ENCODE measurements at regions not wholly inside any gene's neighbourhood (a gene's known extent, or its start where the extent isn't known, plus 50 kb on each side); places are given as distances from the start of the nearest gene placed in this dataset.

DNA sequence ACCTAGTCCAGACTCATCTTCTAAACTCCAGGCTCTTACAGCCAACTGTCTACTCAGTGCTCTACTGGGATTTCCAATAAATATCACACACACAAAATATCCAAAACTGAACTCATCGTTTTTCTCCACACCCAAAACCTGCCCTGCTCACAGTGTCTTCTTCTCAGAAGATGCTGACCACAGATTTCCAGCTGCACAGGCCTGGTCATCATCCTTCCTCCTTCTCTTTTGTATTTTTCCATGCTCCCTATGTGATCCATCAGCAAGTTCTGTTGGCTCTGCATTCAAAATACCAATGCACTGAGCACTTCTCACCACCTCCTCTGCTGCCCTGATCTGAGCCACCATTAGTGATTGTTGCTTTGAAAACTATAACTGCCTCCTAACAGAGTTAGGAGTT, 159.5 kb upstream of the KAZN start:
- no peak for ATAC-seq (replicated peaks in 1 of 4)
- Histone ChIP-seq H3K36me3 (ENCODE audit: control insufficient read depth in 2 of 2, extremely low read depth in 1 of 2, insufficient read depth in 1 of 2, low read length in 1 of 2) (no peaks in the 10 kb centered on the region), H3K27me3 (replicated peaks in 1 of 2; ENCODE audit: control insufficient read depth in 2 of 2, extremely low read depth in 1 of 2, insufficient read depth in 2 of 2, low read length in 1 of 2) (peaks cover 0 to 2% of the 10 kb centered on the region in 2 experiments), H3K4me3 (ENCODE audit: control insufficient read depth in 1 of 2, extremely low read depth in 1 of 2, low read length in 1 of 2) (no peak overlapping the region), H3K27ac (ENCODE audit: low read length) (no peak overlapping the region), H3K9me3 (no peaks in the 10 kb centered on the region), H3K4me1 (ENCODE audit: control insufficient read depth in 1 of 2, extremely low read depth in 1 of 2, insufficient read depth in 2 of 2, low read length in 2 of 2) (no peaks in the 10 kb centered on the region)
- Mint-ChIP-seq H3K4me3 (no peak overlapping the region), H3K4me1 (no peaks in the 10 kb centered on the region), H3K27ac (no peak overlapping the region), H3K27me3 (no peaks in the 10 kb centered on the region), H3K36me3 (no peaks in the 10 kb centered on the region), H3K9me3 (no peaks in the 10 kb centered on the region)
- WGBS (ENCODE audit: insufficient coverage), result 77% methylated on average over 1 of the region's 1 CpG
- DNase-seq, result no peak
- CTCF ChIA-PET, result no interaction called here
- POLR2A ChIA-PET, result no interaction called here

DNA sequence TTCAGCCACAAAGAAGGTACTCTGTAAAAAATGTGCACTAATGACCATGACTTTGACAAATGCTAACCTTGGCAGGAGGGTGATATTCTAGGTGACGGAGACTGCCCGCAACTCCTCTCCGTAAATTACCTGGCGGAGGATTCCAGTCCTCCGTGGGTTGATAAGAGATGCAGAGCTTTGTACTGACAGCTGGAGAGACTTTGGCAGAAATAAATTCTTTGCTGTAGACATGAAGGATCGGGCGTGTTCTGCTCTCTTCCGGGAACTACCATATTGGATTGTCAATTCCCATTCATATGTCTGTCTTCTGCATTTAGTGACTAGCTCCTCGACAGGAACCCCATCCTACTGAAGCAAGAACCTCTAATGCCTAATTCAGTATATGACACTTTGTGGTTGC, 158.3 kb upstream of the KAZN start:
- H3K4me3 ChIP-seq (ENCODE audit: control insufficient read depth in 1 of 2, extremely low read depth in 1 of 2, low read length in 1 of 2), result no peak overlapping the region
- no peaks in the 10 kb centered on the region for H3K4me1 Mint-ChIP-seq
- H3K9me3 ChIP-seq, result no peaks in the 10 kb centered on the region
- no peak overlapping the region for H3K27ac ChIP-seq (ENCODE audit: low read length)
- H3K4me3 Mint-ChIP-seq, result no peak overlapping the region
- ChIA-PET CTCF (no interaction called here), POLR2A (no interaction called here)
- no peak overlapping the region for H3K27ac Mint-ChIP-seq
- no peaks in the 10 kb centered on the region for H3K36me3 ChIP-seq (ENCODE audit: control insufficient read depth in 2 of 2, extremely low read depth in 1 of 2, insufficient read depth in 1 of 2, low read length in 1 of 2)
- no peak for ATAC-seq (replicated peaks in 1 of 4)
- 96% methylated on average over 5 of the region's 9 CpGs for WGBS (ENCODE audit: insufficient coverage)
- no peaks in the 10 kb centered on the region for H3K9me3 Mint-ChIP-seq
- no peaks in the 10 kb centered on the region for H3K36me3 Mint-ChIP-seq
- H3K4me1 ChIP-seq (ENCODE audit: control insufficient read depth in 1 of 2, extremely low read depth in 1 of 2, insufficient read depth in 2 of 2, low read length in 2 of 2), result no peaks in the 10 kb centered on the region
- peaks cover 0 to 3% of the 10 kb centered on the region in 2 donors for H3K27me3 Mint-ChIP-seq
- no peak for DNase-seq
- peaks cover 0 to 4% of the 10 kb centered on the region in 2 experiments for H3K27me3 ChIP-seq (replicated peaks in 1 of 2; ENCODE audit: control insufficient read depth in 2 of 2, extremely low read depth in 1 of 2, insufficient read depth in 2 of 2, low read length in 1 of 2)

DNA sequence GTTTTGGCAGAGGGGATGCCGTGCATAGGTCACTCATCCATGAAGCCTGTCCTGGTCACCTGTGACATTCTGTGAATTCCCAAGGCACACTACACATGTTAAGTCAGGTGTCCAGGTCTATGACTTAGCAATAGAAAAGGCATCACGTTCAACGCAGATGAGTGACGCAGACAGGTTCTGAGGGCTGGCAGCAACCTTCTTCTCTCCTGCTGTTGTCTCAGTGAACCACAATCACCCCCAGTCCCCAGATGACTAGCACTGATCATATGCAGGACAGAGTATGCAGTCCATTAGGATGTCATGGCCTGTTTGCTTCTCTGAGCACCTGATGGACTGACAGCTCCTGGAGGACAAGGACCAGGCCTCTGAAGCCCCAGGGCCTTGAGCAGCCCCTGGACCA, 157.8 kb upstream of the KAZN start:
- Mint-ChIP-seq H3K9me3 (no peaks in the 10 kb centered on the region), H3K4me1 (no peaks in the 10 kb centered on the region), H3K4me3 (no peak overlapping the region), H3K27me3 (peaks cover 0 to 5% of the 10 kb centered on the region in 2 donors), H3K27ac (no peak overlapping the region), H3K36me3 (no peaks in the 10 kb centered on the region)
- DNase-seq (no peak), ATAC-seq (replicated peaks in 1 of 4) (no peak)
- ChIA-PET CTCF (no interaction called here), POLR2A (no interaction called here)
- no peaks in the 10 kb centered on the region for H3K4me1 ChIP-seq (ENCODE audit: control insufficient read depth in 1 of 2, extremely low read depth in 1 of 2, insufficient read depth in 2 of 2, low read length in 2 of 2)
- no peaks in the 10 kb centered on the region for H3K9me3 ChIP-seq
- H3K27me3 ChIP-seq (replicated peaks in 1 of 2; ENCODE audit: control insufficient read depth in 2 of 2, extremely low read depth in 1 of 2, insufficient read depth in 2 of 2, low read length in 1 of 2), result peaks cover 0 to 8% of the 10 kb centered on the region in 2 experiments
- no peaks in the 10 kb centered on the region for H3K36me3 ChIP-seq (ENCODE audit: control insufficient read depth in 2 of 2, extremely low read depth in 1 of 2, insufficient read depth in 1 of 2, low read length in 1 of 2)
- WGBS (ENCODE audit: insufficient coverage), result 14% methylated on average over 1 of the region's 4 CpGs
- no peak overlapping the region for H3K27ac ChIP-seq (ENCODE audit: low read length)
- no peak overlapping the region for H3K4me3 ChIP-seq (ENCODE audit: control insufficient read depth in 1 of 2, extremely low read depth in 1 of 2, low read length in 1 of 2)

DNA sequence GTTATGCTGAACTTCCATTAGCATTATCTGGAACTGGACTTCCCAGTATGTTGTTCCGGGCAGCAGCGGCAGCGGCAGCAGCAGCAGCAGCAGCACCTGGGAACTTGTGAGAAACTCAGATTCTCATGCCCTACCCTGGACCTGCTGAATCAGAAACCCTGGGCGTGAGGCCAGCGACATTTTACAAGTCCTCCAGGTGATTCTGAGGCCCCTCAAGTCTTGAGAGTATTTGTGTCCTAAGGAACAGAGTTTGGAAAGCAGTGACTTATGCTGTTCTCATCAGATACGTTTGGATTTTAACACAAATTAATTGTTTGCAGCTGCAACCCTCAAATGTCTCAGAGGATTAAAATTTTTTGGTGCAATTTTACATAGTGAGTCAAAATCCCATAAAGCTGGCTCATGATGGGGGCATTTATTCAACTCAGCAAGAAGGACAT, 157.2 kb upstream of the KAZN start:
- peaks cover 0 to 11% of the 10 kb centered on the region in 2 experiments for H3K27me3 ChIP-seq (replicated peaks in 1 of 2; ENCODE audit: control insufficient read depth in 2 of 2, extremely low read depth in 1 of 2, insufficient read depth in 2 of 2, low read length in 1 of 2)

DNA sequence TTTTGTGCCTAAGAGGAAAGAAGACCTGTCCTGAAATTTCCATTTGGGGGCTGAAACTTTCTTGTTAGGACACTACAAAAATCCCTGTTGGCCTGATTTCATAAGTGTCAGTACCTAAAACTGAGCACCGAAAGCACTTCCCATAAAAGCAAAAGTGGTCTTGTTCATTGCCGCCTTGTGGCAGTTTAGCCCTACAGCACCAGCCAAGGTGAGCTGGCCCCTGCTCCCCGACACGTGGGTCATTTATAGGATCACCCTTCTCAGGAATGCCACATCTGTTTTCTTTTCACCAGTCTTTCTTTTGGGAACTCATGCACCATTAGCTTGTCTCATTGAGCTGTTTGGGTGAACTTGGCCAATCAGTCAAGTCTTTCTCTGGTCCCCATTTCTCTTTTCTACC, 155.8 kb upstream of the KAZN start:
- Mint-ChIP-seq H3K4me1 (no peaks in the 10 kb centered on the region), H3K9me3 (no peaks in the 10 kb centered on the region), H3K27ac (no peak overlapping the region), H3K4me3 (no peak overlapping the region), H3K36me3 (no peaks in the 10 kb centered on the region), H3K27me3 (peaks cover 4 to 5% of the 10 kb centered on the region in 2 donors)
- ChIA-PET POLR2A (no interaction called here), CTCF (no interaction called here)
- Histone ChIP-seq H3K27ac (ENCODE audit: low read length) (no peak overlapping the region), H3K4me1 (ENCODE audit: control insufficient read depth in 1 of 2, extremely low read depth in 1 of 2, insufficient read depth in 2 of 2, low read length in 2 of 2) (no peaks in the 10 kb centered on the region), H3K27me3 (replicated peaks in 1 of 2; ENCODE audit: control insufficient read depth in 2 of 2, extremely low read depth in 1 of 2, insufficient read depth in 2 of 2, low read length in 1 of 2) (peaks cover 0 to 13% of the 10 kb centered on the region in 2 experiments), H3K36me3 (ENCODE audit: control insufficient read depth in 2 of 2, extremely low read depth in 1 of 2, insufficient read depth in 1 of 2, low read length in 1 of 2) (no peaks in the 10 kb centered on the region), H3K9me3 (no peaks in the 10 kb centered on the region), H3K4me3 (ENCODE audit: control insufficient read depth in 1 of 2, extremely low read depth in 1 of 2, low read length in 1 of 2) (no peak overlapping the region)
- DNase-seq (no peak), ATAC-seq (replicated peaks in 1 of 4) (no peak)
- 65% methylated on average over 4 of the region's 4 CpGs for whole genome bisulfite sequencing (ENCODE audit: insufficient coverage)

More for the DNA sequence above, 157.2 kb upstream of the KAZN start:
- no peaks in the 10 kb centered on the region for H3K36me3 ChIP-seq (ENCODE audit: control insufficient read depth in 2 of 2, extremely low read depth in 1 of 2, insufficient read depth in 1 of 2, low read length in 1 of 2)
- H3K4me1 ChIP-seq (ENCODE audit: control insufficient read depth in 1 of 2, extremely low read depth in 1 of 2, insufficient read depth in 2 of 2, low read length in 2 of 2), result no peaks in the 10 kb centered on the region
- no peak overlapping the region for H3K4me3 ChIP-seq (ENCODE audit: control insufficient read depth in 1 of 2, extremely low read depth in 1 of 2, low read length in 1 of 2)
- no peak overlapping the region for H3K27ac ChIP-seq (ENCODE audit: low read length)
- H3K27ac Mint-ChIP-seq, result no peak overlapping the region
- WGBS (ENCODE audit: insufficient coverage), result 85% methylated on average over 5 of the region's 6 CpGs
- no peak for DNase-seq
- ChIA-PET POLR2A (no interaction called here), CTCF (no interaction called here)
- ATAC-seq (replicated peaks in 1 of 4), result no peak
- no peaks in the 10 kb centered on the region for H3K36me3 Mint-ChIP-seq
- H3K9me3 ChIP-seq, result no peaks in the 10 kb centered on the region
- H3K4me1 Mint-ChIP-seq, result no peaks in the 10 kb centered on the region
- H3K27me3 Mint-ChIP-seq, result peaks cover under 1 to 5% of the 10 kb centered on the region in 2 donors
- H3K4me3 Mint-ChIP-seq, result no peak overlapping the region
- no peaks in the 10 kb centered on the region for H3K9me3 Mint-ChIP-seq

DNA sequence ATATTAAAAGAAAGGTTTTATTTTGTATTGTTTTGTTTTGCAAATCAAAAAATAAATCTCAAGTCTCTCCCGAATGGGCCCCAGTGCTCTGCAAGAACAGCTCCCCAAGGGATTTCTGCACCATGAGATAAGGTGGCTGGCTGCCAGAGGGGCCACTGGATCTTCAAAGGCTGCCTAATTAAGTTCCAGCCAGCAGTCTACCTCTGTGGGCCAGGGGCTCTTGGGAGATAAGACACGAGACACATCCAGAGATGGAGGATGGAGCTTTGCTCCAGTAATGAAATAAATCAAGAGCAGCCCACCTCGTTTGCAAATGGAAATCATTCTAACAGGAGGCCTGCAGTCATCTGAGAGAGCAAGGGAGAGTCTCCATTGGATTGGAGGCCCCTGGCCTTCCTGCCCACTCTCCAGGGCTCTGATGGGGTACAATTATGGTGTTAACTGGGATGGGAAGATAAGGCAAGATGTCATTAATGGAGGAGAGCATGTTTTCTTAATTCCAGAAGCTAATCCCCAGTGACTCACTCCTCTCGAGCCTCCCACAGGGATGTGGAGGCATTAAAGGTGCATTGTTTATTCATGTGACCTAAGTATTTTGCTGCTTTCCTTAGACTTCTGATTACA, 155.2 kb upstream of the KAZN start:
- Mint-ChIP-seq H3K36me3 (no peaks in the 10 kb centered on the region), H3K4me1 (no peaks in the 10 kb centered on the region), H3K27me3 (peaks cover 5 to 6% of the 10 kb centered on the region in 2 donors), H3K27ac (no peak overlapping the region), H3K9me3 (no peaks in the 10 kb centered on the region), H3K4me3 (no peak overlapping the region)
- WGBS (ENCODE audit: insufficient coverage), result 27% methylated on average over 3 of the region's 4 CpGs
- peaks cover 2 to 13% of the 10 kb centered on the region in 2 experiments for H3K27me3 ChIP-seq (replicated peaks in 1 of 2; ENCODE audit: control insufficient read depth in 2 of 2, extremely low read depth in 1 of 2, insufficient read depth in 2 of 2, low read length in 1 of 2)
- no peak overlapping the region for H3K4me3 ChIP-seq (ENCODE audit: control insufficient read depth in 1 of 2, extremely low read depth in 1 of 2, low read length in 1 of 2)
- no peaks in the 10 kb centered on the region for H3K4me1 ChIP-seq (ENCODE audit: control insufficient read depth in 1 of 2, extremely low read depth in 1 of 2, insufficient read depth in 2 of 2, low read length in 2 of 2)
- POLR2A ChIA-PET, result no interaction called here
- H3K36me3 ChIP-seq (ENCODE audit: control insufficient read depth in 2 of 2, extremely low read depth in 1 of 2, insufficient read depth in 1 of 2, low read length in 1 of 2), result no peaks in the 10 kb centered on the region
- CTCF ChIA-PET, result no interaction called here
- DNase-seq (no peak), ATAC-seq (replicated peaks in 1 of 4) (no peak)
- H3K9me3 ChIP-seq, result no peaks in the 10 kb centered on the region
- H3K27ac ChIP-seq (ENCODE audit: low read length), result no peak overlapping the region

DNA sequence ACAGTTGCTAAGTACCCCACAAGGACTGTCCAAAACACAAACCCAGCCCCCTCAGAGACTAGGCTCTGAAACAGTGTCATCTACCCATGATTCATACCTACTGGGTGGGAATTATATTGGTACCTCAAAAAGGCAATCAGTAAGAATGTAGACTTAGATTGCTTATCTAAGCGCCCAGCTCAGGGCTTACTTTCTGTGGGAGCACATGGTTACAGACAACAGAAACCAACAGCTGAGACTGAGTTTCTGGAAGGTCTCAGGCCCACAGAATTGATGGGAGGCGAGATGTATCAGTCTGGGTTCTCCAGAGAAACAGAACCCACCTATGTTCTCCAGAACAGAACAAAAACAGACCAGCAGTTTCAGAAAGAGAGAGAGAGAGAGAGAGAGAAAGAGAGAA, 147.3 kb upstream of the KAZN start:
- Histone ChIP-seq H3K4me3 (ENCODE audit: control insufficient read depth in 1 of 2, extremely low read depth in 1 of 2, low read length in 1 of 2) (no peak overlapping the region), H3K27me3 (replicated peaks in 1 of 2; ENCODE audit: control insufficient read depth in 2 of 2, extremely low read depth in 1 of 2, insufficient read depth in 2 of 2, low read length in 1 of 2) (peaks cover 2% of the 10 kb centered on the region in 2 experiments), H3K4me1 (ENCODE audit: control insufficient read depth in 1 of 2, extremely low read depth in 1 of 2, insufficient read depth in 2 of 2, low read length in 2 of 2) (no peaks in the 10 kb centered on the region), H3K27ac (ENCODE audit: low read length) (no peak overlapping the region), H3K36me3 (ENCODE audit: control insufficient read depth in 2 of 2, extremely low read depth in 1 of 2, insufficient read depth in 1 of 2, low read length in 1 of 2) (no peaks in the 10 kb centered on the region), H3K9me3 (no peaks in the 10 kb centered on the region)
- no peaks in the 10 kb centered on the region for H3K4me1 Mint-ChIP-seq
- H3K27ac Mint-ChIP-seq, result no peak overlapping the region
- no CpG with 5 or more reads among the region's 2 CpGs for WGBS (ENCODE audit: insufficient coverage)
- CTCF ChIA-PET, result no interaction called here
- POLR2A ChIA-PET, result no interaction called here
- H3K9me3 Mint-ChIP-seq, result no peaks in the 10 kb centered on the region
- H3K36me3 Mint-ChIP-seq, result no peaks in the 10 kb centered on the region
- no peak overlapping the region for H3K4me3 Mint-ChIP-seq
- DNase-seq (no peak), ATAC-seq (replicated peaks in 1 of 4) (no peak)
- peaks cover 4 to 13% of the 10 kb centered on the region in 2 donors for H3K27me3 Mint-ChIP-seq

Measured in T-cell (primary cell).